ENCODE measurements at regions not wholly inside any gene's neighbourhood (a gene's known extent, or its start where the extent isn't known, plus 50 kb on each side); places are given as distances from the start of the nearest gene placed in this dataset.

DNA sequence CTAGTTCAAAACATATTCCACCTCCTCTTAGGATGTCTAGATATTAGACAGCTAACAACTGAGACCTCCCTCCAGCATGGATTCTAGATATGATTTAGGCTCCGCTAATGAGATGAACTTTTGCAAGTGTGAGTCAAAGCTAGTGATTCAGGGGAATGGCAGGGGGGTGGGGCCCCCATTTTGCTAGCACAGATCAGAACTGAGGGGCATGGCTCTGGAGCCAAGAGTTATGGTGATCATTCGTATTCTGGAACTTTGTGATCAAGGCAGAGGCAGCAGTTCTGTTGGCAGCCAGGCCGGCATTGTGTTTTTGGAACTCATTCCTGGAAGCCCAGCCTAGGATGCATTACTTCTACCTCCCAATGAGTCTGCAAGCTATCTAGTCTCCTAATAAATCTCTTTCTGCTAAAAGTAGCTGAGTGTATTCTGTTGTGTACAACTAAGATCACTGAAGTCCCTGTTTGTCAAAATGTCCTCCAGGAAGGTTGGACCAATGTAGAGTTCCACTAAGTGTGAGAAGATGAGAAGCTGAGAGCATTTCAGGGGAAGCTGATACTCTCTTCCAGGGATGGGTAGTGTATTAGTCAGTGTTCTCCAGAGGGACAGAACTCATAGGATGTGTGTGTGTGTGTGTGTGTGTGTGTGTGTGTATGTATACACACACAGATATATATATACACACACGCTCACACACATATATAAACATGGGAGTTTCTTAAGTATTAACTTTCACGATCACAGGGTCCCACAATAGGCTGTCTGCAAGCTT, 312.7 kb downstream of the TLE3 start:
- no peak for TF ChIP-seq RCOR1 (IDR thresholded peaks at IDR 0.05; ENCODE audit: low read length)
- TF ChIP-seq, protein P1, sequence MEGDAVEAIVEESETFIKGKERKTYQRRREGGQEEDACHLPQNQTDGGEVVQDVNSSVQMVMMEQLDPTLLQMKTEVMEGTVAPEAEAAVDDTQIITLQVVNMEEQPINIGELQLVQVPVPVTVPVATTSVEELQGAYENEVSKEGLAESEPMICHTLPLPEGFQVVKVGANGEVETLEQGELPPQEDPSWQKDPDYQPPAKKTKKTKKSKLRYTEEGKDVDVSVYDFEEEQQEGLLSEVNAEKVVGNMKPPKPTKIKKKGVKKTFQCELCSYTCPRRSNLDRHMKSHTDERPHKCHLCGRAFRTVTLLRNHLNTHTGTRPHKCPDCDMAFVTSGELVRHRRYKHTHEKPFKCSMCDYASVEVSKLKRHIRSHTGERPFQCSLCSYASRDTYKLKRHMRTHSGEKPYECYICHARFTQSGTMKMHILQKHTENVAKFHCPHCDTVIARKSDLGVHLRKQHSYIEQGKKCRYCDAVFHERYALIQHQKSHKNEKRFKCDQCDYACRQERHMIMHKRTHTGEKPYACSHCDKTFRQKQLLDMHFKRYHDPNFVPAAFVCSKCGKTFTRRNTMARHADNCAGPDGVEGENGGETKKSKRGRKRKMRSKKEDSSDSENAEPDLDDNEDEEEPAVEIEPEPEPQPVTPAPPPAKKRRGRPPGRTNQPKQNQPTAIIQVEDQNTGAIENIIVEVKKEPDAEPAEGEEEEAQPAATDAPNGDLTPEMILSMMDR (IDR thresholded peaks at IDR 0.05): no peak
- TF ChIP-seq, protein P2, sequence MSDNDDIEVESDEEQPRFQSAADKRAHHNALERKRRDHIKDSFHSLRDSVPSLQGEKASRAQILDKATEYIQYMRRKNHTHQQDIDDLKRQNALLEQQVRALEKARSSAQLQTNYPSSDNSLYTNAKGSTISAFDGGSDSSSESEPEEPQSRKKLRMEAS (IDR thresholded peaks at IDR 0.05; ENCODE audit: low read depth): no peak
- TF ChIP-seq, protein P3, sequence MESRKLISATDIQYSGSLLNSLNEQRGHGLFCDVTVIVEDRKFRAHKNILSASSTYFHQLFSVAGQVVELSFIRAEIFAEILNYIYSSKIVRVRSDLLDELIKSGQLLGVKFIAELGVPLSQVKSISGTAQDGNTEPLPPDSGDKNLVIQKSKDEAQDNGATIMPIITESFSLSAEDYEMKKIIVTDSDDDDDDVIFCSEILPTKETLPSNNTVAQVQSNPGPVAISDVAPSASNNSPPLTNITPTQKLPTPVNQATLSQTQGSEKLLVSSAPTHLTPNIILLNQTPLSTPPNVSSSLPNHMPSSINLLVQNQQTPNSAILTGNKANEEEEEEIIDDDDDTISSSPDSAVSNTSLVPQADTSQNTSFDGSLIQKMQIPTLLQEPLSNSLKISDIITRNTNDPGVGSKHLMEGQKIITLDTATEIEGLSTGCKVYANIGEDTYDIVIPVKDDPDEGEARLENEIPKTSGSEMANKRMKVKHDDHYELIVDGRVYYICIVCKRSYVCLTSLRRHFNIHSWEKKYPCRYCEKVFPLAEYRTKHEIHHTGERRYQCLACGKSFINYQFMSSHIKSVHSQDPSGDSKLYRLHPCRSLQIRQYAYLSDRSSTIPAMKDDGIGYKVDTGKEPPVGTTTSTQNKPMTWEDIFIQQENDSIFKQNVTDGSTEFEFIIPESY (IDR thresholded peaks at IDR 0.05; ENCODE audit: borderline replicate concordance, low read depth): no peak
- TF ChIP-seq RFX5 (IDR thresholded peaks at IDR 0.05; ENCODE audit: low read length): no peak
- TF ChIP-seq MXI1 (IDR thresholded peaks at IDR 0.05; ENCODE audit: low read depth, low read length): no peak
- TF ChIP-seq TEAD4 (IDR thresholded peaks at IDR 0.05; ENCODE audit: borderline replicate concordance, insufficient read depth): no peak
- no peak for TF ChIP-seq EP300 (IDR thresholded peaks at IDR 0.05; ENCODE audit: borderline replicate concordance in 1 of 2, low read depth in 1 of 2, low read length in 1 of 2)
- TF ChIP-seq TAF1 (IDR thresholded peaks at IDR 0.05; ENCODE audit: borderline replicate concordance, low read depth, low read length): no peak
- TF ChIP-seq FOSL2 (IDR thresholded peaks at IDR 0.05; ENCODE audit: borderline replicate concordance, low read depth): no peak

Data from SK-N-SH (cell line).